ENCODE measurements at regions not wholly inside any gene's neighbourhood (a gene's known extent, or its start where the extent isn't known, plus 50 kb on each side); places are given as distances from the start of the nearest gene placed in this dataset.

- no peaks in the 10 kb centered on the region for H3K4me1 ChIP-seq
- no peak for ATAC-seq
- no peak overlapping the region for H3K4me3 ChIP-seq
- no peaks in the 10 kb centered on the region for H3K27me3 ChIP-seq
- 65 to 81% methylated on average over 1 of the region's 1 CpG for whole genome bisulfite sequencing, 2 donors
- H3K36me3 ChIP-seq, result no peaks in the 10 kb centered on the region
- no peak for TF ChIP-seq CTCF (IDR thresholded peaks at IDR 0.05)
- DNase-seq, result no peak
- FAIRE-seq, result no peak
- H3K9me3 ChIP-seq, result no peaks in the 10 kb centered on the region
- intact Hi-C loops (cut with DNase I), result no loop called here
- H3K27ac ChIP-seq, result no peak overlapping the region
These were observed 81.8 kb upstream of the PIK3CG start for GRCh38 chr7:106783286-106783685.

- no peak for FAIRE-seq
- 96% methylated on average over 1 of the region's 1 CpG for WGBS, 2 donors
These were observed 76.4 kb upstream of the PIK3CG start for GRCh38 chr7:106788637-106789036.

GRCh38 chr7:106791526-106791925 is 73.6 kb upstream of the PIK3CG start:
- Histone ChIP-seq H3K4me3 (no peak overlapping the region), H3K36me3 (no peaks in the 10 kb centered on the region), H3K4me1 (no peaks in the 10 kb centered on the region), H3K27me3 (no peaks in the 10 kb centered on the region), H3K9me3 (no peaks in the 10 kb centered on the region), H3K27ac (no peak overlapping the region)
- intact Hi-C loops (cut with DNase I), result loop anchor here in 2 of 3 donors (5.0 to 10.0 kb wide), 2 partner anchors 356 to 363 kb away; no protein-coding TSS in a partner anchor
- FAIRE-seq (no peak), DNase-seq (no peak), ATAC-seq (no peak)
- TF ChIP-seq CTCF (IDR thresholded peaks at IDR 0.05), result no peak
- 35 to 55% methylated on average over 4 of the region's 4 CpGs for WGBS, 2 donors

More at GRCh38 chr7:106788637-106789036, 76.4 kb upstream of the PIK3CG start:
- ATAC-seq (no peak), DNase-seq (no peak)
- Histone ChIP-seq H3K9me3 (no peaks in the 10 kb centered on the region), H3K4me1 (no peaks in the 10 kb centered on the region), H3K27ac (no peak overlapping the region), H3K36me3 (no peaks in the 10 kb centered on the region), H3K27me3 (no peaks in the 10 kb centered on the region), H3K4me3 (no peak overlapping the region)
- TF ChIP-seq CTCF (IDR thresholded peaks at IDR 0.05), result no peak
- intact Hi-C loops (cut with DNase I), result no loop called here

- intact Hi-C loops (cut with DNase I), result loop anchor here in 2 of 3 donors (5.0 to 10.0 kb wide), 2 partner anchors 355 to 362 kb away; no protein-coding TSS in a partner anchor
These were observed 72.7 kb upstream of the PIK3CG start for GRCh38 chr7:106792233-106792926.

More at GRCh38 chr7:106792233-106792926, 72.7 kb upstream of the PIK3CG start:
- H3K4me3 ChIP-seq, result no peak overlapping the region
- no peaks in the 10 kb centered on the region for H3K4me1 ChIP-seq
- FAIRE-seq (no peak), DNase-seq (no peak), ATAC-seq (no peak)
- H3K9me3 ChIP-seq, result no peaks in the 10 kb centered on the region
- 37 to 51% methylated on average over 8 of the region's 8 CpGs for WGBS, 2 donors
- TF ChIP-seq CTCF (IDR thresholded peaks at IDR 0.05), result no peak
- no peaks in the 10 kb centered on the region for H3K27me3 ChIP-seq
- no peak overlapping the region for H3K27ac ChIP-seq
- no peaks in the 10 kb centered on the region for H3K36me3 ChIP-seq

Data from pancreas (tissue), 10 donors.